ENCODE measurements at regions not wholly inside any gene's neighbourhood (a gene's known extent, or its start where the extent isn't known, plus 50 kb on each side); places are given as distances from the start of the nearest gene placed in this dataset.

- H2BK120ac ChIP-seq (ENCODE audit: low read depth, low read length), result no peak overlapping the region
- WGBS, 2 experiments (ENCODE audit: extremely low coverage in 2 of 2, insufficient read length in 1 of 2), result no CpG with 5 or more reads among the region's 1 CpG
- POLR2A ChIA-PET (ENCODE audit: unreplicated experiment), result no interaction called here
- no peaks in the 10 kb centered on the region for H3K9me3 ChIP-seq (ENCODE audit: control insufficient read depth, insufficient read depth, low read length)
- in situ Hi-C loops (cut with MboI; ENCODE audit: low sequenced_read_pairs), result no loop called here
- no peaks in the 10 kb centered on the region for H3K4me1 ChIP-seq (ENCODE audit: control insufficient read depth, insufficient read depth, low read length)
- H3K23ac ChIP-seq (ENCODE audit: low read depth, low read length), result no peak overlapping the region
- ATAC-seq (ENCODE audit: low read depth), result no peak
- no peak for DNase-seq
- no peak overlapping the region for H4K8ac ChIP-seq (ENCODE audit: low read depth in 2 of 2, low read length in 2 of 2)
- H3K9ac ChIP-seq (ENCODE audit: low read depth, low read length), result no peak overlapping the region
- no peak overlapping the region for H2BK20ac ChIP-seq (ENCODE audit: low read depth, low read length)
- intact Hi-C loops (cut with micrococcal nuclease), result no loop called here
- no TSS peak for BruUV-seq (replicated peaks)
- H4K20me1 ChIP-seq (ENCODE audit: insufficient read depth, low read length), result no peaks in the 10 kb centered on the region
- no peak overlapping the region for H3K14ac ChIP-seq (replicated peaks; ENCODE audit: low read depth, low read length)
- no peak overlapping the region for H3K27ac ChIP-seq (ENCODE audit: insufficient read depth, low read length)
- H3K4ac ChIP-seq (ENCODE audit: low read depth, low read length), result no peak overlapping the region
- TF ChIP-seq SMC3 (IDR thresholded peaks at IDR 0.05; ENCODE audit: low read depth, low read length) (no peak), ELK1 (IDR thresholded peaks at IDR 0.05; ENCODE audit: borderline replicate concordance, low read depth, low read length) (no peak), MXI1 (IDR thresholded peaks at IDR 0.05; ENCODE audit: borderline replicate concordance, low read depth, low read length) (no peak), FOS (IDR thresholded peaks at IDR 0.05; ENCODE audit: low read depth, low read length) (no peak), POLR2A (IDR thresholded peaks at IDR 0.05; ENCODE audit: low read depth, low read length) (no peak), USF2 (IDR thresholded peaks at IDR 0.05; ENCODE audit: low read depth, low read length) (no peak), RFX5 (IDR thresholded peaks at IDR 0.05; ENCODE audit: low read depth, low read length) (no peak), NFE2L2 (IDR thresholded peaks at IDR 0.05; ENCODE audit: low read depth, low read length) (no peak), RAD21 (IDR thresholded peaks at IDR 0.05; ENCODE audit: low read length) (no peak), CEBPB (IDR thresholded peaks at IDR 0.05; ENCODE audit: low read depth, low read length) (no peak), MAFK (IDR thresholded peaks at IDR 0.05; ENCODE audit: low read depth, low read length) (no peak), RCOR1 (IDR thresholded peaks at IDR 0.05; ENCODE audit: insufficient replicate concordance, low read length) (no peak)
- dilution Hi-C loops (cut with HindIII; ENCODE audit: low sequenced_read_pairs, unreplicated experiment), result no loop called here
- H4K91ac ChIP-seq (ENCODE audit: insufficient read depth, low read depth, low read length), result no peak overlapping the region
- H2BK5ac ChIP-seq (ENCODE audit: low read depth, low read length, poor library complexity, severe bottlenecking), result no peak overlapping the region
- H2AFZ ChIP-seq (replicated peaks; ENCODE audit: low read length, poor library complexity), result no peak overlapping the region
- no peak overlapping the region for H2AK5ac ChIP-seq (ENCODE audit: low read depth, low read length)
- H2AK9ac ChIP-seq (replicated peaks; ENCODE audit: low read depth, low read length, poor library complexity), result no peak overlapping the region
- H3K36me3 ChIP-seq (ENCODE audit: control insufficient read depth, insufficient read depth, low read length), result no peaks in the 10 kb centered on the region
- H3K27me3 ChIP-seq (ENCODE audit: control insufficient read depth, insufficient read depth, low read length), result peaks cover 2% of the 10 kb centered on the region
- H3K79me1 ChIP-seq (ENCODE audit: low read depth in 1 of 2, low read length in 2 of 2), result no peaks in the 10 kb centered on the region
- no peak overlapping the region for H4K5ac ChIP-seq (ENCODE audit: low read depth, low read length)
- H3K9me1 ChIP-seq (ENCODE audit: insufficient read depth, low read length), result no peaks in the 10 kb centered on the region
- H3K56ac ChIP-seq (ENCODE audit: extremely low read depth, insufficient read depth, low read length), result no peak overlapping the region
- H3K4me3 ChIP-seq (ENCODE audit: insufficient read depth, low read depth, low read length), result no peak overlapping the region
- CTCF ChIA-PET, result no interaction called here
- no peak overlapping the region for H2BK15ac ChIP-seq (ENCODE audit: low read depth, low read length)
- no peak overlapping the region for H3K4me2 ChIP-seq (ENCODE audit: low read depth, low read length)
- H3K18ac ChIP-seq (ENCODE audit: low read depth, low read length), result no peak overlapping the region
Measured at GRCh38 chr4:23710298-23710697, 179.5 kb downstream of the PPARGC1A start.
